Ureter (tissue), 1 donor: ENCODE measurements at regions not wholly inside any gene's neighbourhood (a gene's known extent, or its start where the extent isn't known, plus 50 kb on each side); places are given as distances from the start of the nearest gene placed in this dataset.
"Not testable (repeated sequence)": the region's sequence is repeated elsewhere in the genome, so short reads cannot be mapped to it uniquely, and the experiment has no call there.

ENCODE experiments used
- DNase-seq: peaks from one replicate; pipeline ENCODE4 v3.0.0-alpha.2; 2020; ENCODE audit warnings: low spot score
- donor health status: DM: yes; HTN: yes; CAD: no.

- DNase-seq: not testable (repeated sequence)
These were observed 134.0 kb upstream of the MAD2L1 start for GRCh38 chr4:120200573-120201110.

- DNase-seq: no peak
These were observed 131.8 kb upstream of the MAD2L1 start for GRCh38 chr4:120198411-120198810.

GRCh38 chr4:120177603-120178002 lies 111.0 kb upstream of the MAD2L1 start:
- DNase-seq: no peak

- DNase-seq: no peak
These were observed 108.6 kb upstream of the MAD2L1 start for GRCh38 chr4:120175272-120175671.

DNA sequence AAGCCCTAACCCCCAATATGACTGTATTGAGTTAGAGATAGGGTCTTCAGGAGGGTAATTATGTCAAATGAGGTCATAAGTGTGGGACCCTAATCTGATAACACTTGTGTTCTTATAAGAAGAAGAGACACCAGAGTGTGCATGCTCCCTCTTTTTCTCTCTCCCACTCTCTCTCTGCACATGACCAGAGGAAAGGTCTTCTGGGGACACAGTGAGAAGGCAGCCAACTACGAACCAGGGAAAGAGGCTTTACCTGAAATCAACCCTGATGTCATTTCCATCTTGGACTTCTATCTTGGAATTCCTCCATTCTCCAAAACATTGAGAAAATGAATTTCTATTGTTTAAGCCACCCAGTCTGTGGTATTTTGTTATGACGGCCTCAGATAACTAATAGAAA lies 97.2 kb upstream of the MAD2L1 start:
- DNase-seq: no peak

DNA sequence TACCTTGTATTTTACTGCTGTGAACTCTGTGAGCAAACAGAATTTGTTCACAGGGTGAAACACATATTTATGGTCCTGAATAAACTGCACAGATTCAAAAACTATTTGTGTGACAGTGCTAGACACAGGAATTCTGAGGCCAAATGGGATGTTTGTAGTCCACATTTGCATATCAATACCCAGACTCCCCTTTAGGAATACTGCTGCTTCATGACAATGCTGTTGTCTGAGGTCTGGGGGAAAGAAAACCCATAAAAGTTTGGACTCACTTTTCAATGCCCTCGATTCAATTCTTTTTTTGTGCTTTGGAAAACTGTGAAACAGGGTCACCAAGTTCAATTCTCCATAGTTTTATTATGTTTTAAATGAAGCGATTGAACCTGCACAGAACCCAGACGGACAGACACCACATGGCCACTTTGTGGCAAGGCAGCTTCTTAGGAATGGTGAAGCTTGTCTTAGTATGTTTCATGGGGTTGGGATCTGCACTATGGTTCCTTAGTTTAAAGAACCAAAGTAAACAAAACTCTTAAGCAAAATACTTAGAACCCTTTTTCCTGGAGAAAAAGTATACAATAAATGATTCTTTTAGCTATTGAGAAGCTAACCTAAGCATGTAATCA lies 92.3 kb upstream of the MAD2L1 start:
- no peak for DNase-seq

DNA sequence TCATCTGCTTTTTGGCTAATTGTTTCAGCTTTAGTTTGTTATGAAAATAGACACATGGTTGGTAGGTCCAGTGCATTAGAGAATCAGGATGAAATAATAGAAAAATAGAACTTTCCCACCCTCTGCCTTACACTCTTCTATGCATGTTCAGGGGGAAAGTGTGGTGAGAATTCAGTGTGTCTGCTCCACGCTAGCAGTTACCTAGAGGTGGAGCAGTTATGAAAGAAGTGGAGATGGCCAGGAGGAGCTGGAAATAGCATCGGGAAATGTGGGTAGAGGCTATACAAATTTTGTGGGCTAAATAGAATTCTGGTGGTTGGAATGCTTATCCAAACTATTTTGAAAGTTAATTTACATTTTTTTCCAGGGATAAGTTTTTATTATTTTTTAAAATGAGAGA lies 91.4 kb upstream of the MAD2L1 start:
- no peak for DNase-seq

GRCh38 chr4:120156120-120156718 lies 89.6 kb upstream of the MAD2L1 start:
- DNase-seq: no peak

DNA sequence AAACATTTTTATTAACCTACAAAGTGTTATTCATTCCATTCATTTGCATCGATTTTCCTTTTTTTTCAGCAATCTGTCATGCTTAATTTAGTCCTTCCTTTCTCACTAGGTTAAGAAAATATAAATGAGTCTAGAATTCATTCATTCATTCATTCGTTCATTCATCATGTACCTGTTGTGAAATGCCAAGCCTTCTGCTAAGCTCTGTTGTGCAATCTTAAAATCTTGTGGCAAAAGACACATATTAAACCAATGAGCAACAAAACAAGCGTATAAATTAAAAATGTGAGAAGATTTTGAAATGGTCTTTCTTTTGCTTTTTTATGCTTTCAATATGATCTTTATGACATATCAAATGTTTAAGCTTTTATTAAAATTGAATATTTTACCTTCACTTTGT lies 88.6 kb upstream of the MAD2L1 start:
- no peak for DNase-seq

- DNase-seq: no peak
These were observed 78.0 kb upstream of the MAD2L1 start for GRCh38 chr4:120144634-120145033.

DNA sequence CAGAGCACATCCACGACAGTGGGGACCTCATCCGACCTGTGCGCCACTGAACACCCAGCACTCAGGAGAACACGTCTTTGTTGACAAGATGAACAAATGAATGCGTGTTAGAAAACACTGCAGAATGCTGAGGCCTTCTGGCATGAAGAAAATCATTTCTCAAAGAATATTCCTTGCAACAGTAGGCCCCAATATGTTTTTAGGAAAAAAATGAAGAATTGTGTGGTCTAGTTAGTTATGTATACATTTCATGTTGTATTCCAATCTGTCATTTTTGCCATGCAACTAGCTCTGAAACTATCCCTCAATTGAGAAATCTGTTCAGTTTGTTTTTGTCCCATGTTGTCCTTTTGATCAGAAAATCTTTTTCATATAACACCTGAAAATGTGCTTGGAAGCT lies 77.4 kb upstream of the MAD2L1 start:
- DNase-seq: no peak

- no peak for DNase-seq
These were observed 72.7 kb upstream of the MAD2L1 start for GRCh38 chr4:120139392-120139791.

- DNase-seq: no peak
These were observed 66.3 kb upstream of the MAD2L1 start for GRCh38 chr4:120132935-120133334.

GRCh38 chr4:120130786-120131185 lies 64.1 kb upstream of the MAD2L1 start:
- no peak for DNase-seq
